ENCODE measurements at regions not wholly inside any gene's neighbourhood (a gene's known extent, or its start where the extent isn't known, plus 50 kb on each side); places are given as distances from the start of the nearest gene placed in this dataset.
"Not testable (repeated sequence)": the region's sequence is repeated elsewhere in the genome, so short reads cannot be mapped to it uniquely, and the experiment has no call there.

GRCh38 chr2:184993746-184994145 lies 395.4 kb downstream of the ZNF804A start:
- no peak for DNase-seq (ENCODE audit: low read depth)
- no peaks in the 10 kb centered on the region for H3K36me3 ChIP-seq (ENCODE audit: control insufficient read depth, insufficient read depth, low read length, severe bottlenecking)
- no peaks in the 10 kb centered on the region for H3K4me1 ChIP-seq (ENCODE audit: control insufficient read depth, insufficient read depth, low read length)
- H3K27me3 ChIP-seq (replicated peaks; ENCODE audit: control insufficient read depth, insufficient read depth, low read length) = no peaks in the 10 kb centered on the region
- peaks cover 13% of the 10 kb centered on the region for H3K9me3 ChIP-seq (ENCODE audit: control insufficient read depth, low read length)
- H3K9ac ChIP-seq (ENCODE audit: low read length) = no peak overlapping the region
- H3K4me3 ChIP-seq (ENCODE audit: low read length) = no peak overlapping the region

- Histone ChIP-seq H3K36me3 (ENCODE audit: control insufficient read depth, insufficient read depth, low read length, severe bottlenecking) (no peaks in the 10 kb centered on the region), H3K27me3 (replicated peaks; ENCODE audit: control insufficient read depth, insufficient read depth, low read length) (no peaks in the 10 kb centered on the region), H3K9me3 (ENCODE audit: control insufficient read depth, low read length) (peaks cover 27% of the 10 kb centered on the region), H3K9ac (ENCODE audit: low read length) (no peak overlapping the region), H3K4me1 (ENCODE audit: control insufficient read depth, insufficient read depth, low read length) (no peaks in the 10 kb centered on the region), H3K4me3 (ENCODE audit: low read length) (no peak overlapping the region)
- no peak for DNase-seq (ENCODE audit: low read depth)
Measured at GRCh38 chr2:185006481-185006880, 408.2 kb downstream of the ZNF804A start.

GRCh38 chr2:185012643-185013042 lies 414.3 kb downstream of the ZNF804A start:
- no peaks in the 10 kb centered on the region for H3K4me1 ChIP-seq (ENCODE audit: control insufficient read depth, insufficient read depth, low read length)
- no peak for DNase-seq (ENCODE audit: low read depth)
- H3K9me3 ChIP-seq (ENCODE audit: control insufficient read depth, low read length) = peaks cover 59% of the 10 kb centered on the region
- H3K9ac ChIP-seq (ENCODE audit: low read length) = no peak overlapping the region
- H3K27me3 ChIP-seq (replicated peaks; ENCODE audit: control insufficient read depth, insufficient read depth, low read length) = no peaks in the 10 kb centered on the region
- no peaks in the 10 kb centered on the region for H3K36me3 ChIP-seq (ENCODE audit: control insufficient read depth, insufficient read depth, low read length, severe bottlenecking)
- peak overlapping the region; percentile 33 for H3K4me3 ChIP-seq (ENCODE audit: low read length)

GRCh38 chr2:185014076-185014475 lies 415.7 kb downstream of the ZNF804A start:
- Histone ChIP-seq H3K4me1 (ENCODE audit: control insufficient read depth, insufficient read depth, low read length) (no peaks in the 10 kb centered on the region), H3K9ac (ENCODE audit: low read length) (no peak overlapping the region), H3K4me3 (ENCODE audit: low read length) (no peak overlapping the region), H3K27me3 (replicated peaks; ENCODE audit: control insufficient read depth, insufficient read depth, low read length) (no peaks in the 10 kb centered on the region), H3K36me3 (ENCODE audit: control insufficient read depth, insufficient read depth, low read length, severe bottlenecking) (no peaks in the 10 kb centered on the region), H3K9me3 (ENCODE audit: control insufficient read depth, low read length) (peaks cover 53% of the 10 kb centered on the region)
- DNase-seq (ENCODE audit: low read depth) = no peak

GRCh38 chr2:185025891-185026290 lies 427.6 kb downstream of the ZNF804A start:
- not testable (repeated sequence) for H3K4me1 ChIP-seq (ENCODE audit: control insufficient read depth, insufficient read depth, low read length); DNase-seq (ENCODE audit: low read depth); H3K9ac ChIP-seq (ENCODE audit: low read length); H3K4me3 ChIP-seq (ENCODE audit: low read length); H3K36me3 ChIP-seq (ENCODE audit: control insufficient read depth, insufficient read depth, low read length, severe bottlenecking); H3K27me3 ChIP-seq (replicated peaks; ENCODE audit: control insufficient read depth, insufficient read depth, low read length); H3K9me3 ChIP-seq (ENCODE audit: control insufficient read depth, low read length)

GRCh38 chr2:185035906-185036305 lies 437.6 kb downstream of the ZNF804A start:
- H3K9me3 ChIP-seq (ENCODE audit: control insufficient read depth, low read length) = peaks cover 7% of the 10 kb centered on the region
- no peak for DNase-seq (ENCODE audit: low read depth)
- no peak overlapping the region for H3K9ac ChIP-seq (ENCODE audit: low read length)
- H3K36me3 ChIP-seq (ENCODE audit: control insufficient read depth, insufficient read depth, low read length, severe bottlenecking) = no peaks in the 10 kb centered on the region
- H3K4me1 ChIP-seq (ENCODE audit: control insufficient read depth, insufficient read depth, low read length) = no peaks in the 10 kb centered on the region
- no peaks in the 10 kb centered on the region for H3K27me3 ChIP-seq (replicated peaks; ENCODE audit: control insufficient read depth, insufficient read depth, low read length)
- no peak overlapping the region for H3K4me3 ChIP-seq (ENCODE audit: low read length)

- Histone ChIP-seq H3K36me3 (ENCODE audit: control insufficient read depth, insufficient read depth, low read length, severe bottlenecking) (no peaks in the 10 kb centered on the region), H3K4me1 (ENCODE audit: control insufficient read depth, insufficient read depth, low read length) (no peaks in the 10 kb centered on the region), H3K4me3 (ENCODE audit: low read length) (no peak overlapping the region), H3K9me3 (ENCODE audit: control insufficient read depth, low read length) (peaks cover 33% of the 10 kb centered on the region), H3K9ac (ENCODE audit: low read length) (no peak overlapping the region), H3K27me3 (replicated peaks; ENCODE audit: control insufficient read depth, insufficient read depth, low read length) (no peaks in the 10 kb centered on the region)
- DNase-seq (ENCODE audit: low read depth) = no peak
Measured at GRCh38 chr2:185044323-185044874, 446.1 kb downstream of the ZNF804A start.

- no peak overlapping the region for H3K4me3 ChIP-seq (ENCODE audit: low read length)
- H3K9ac ChIP-seq (ENCODE audit: low read length) = no peak overlapping the region
- no peaks in the 10 kb centered on the region for H3K4me1 ChIP-seq (ENCODE audit: control insufficient read depth, insufficient read depth, low read length)
- no peak for DNase-seq (ENCODE audit: low read depth)
- no peaks in the 10 kb centered on the region for H3K27me3 ChIP-seq (replicated peaks; ENCODE audit: control insufficient read depth, insufficient read depth, low read length)
- H3K9me3 ChIP-seq (ENCODE audit: control insufficient read depth, low read length) = peaks cover 3% of the 10 kb centered on the region
- H3K36me3 ChIP-seq (ENCODE audit: control insufficient read depth, insufficient read depth, low read length, severe bottlenecking) = no peaks in the 10 kb centered on the region
Measured at GRCh38 chr2:185050804-185051203, 452.5 kb downstream of the ZNF804A start.

- Histone ChIP-seq H3K27me3 (replicated peaks; ENCODE audit: control insufficient read depth, insufficient read depth, low read length) (no peaks in the 10 kb centered on the region), H3K36me3 (ENCODE audit: control insufficient read depth, insufficient read depth, low read length, severe bottlenecking) (no peaks in the 10 kb centered on the region), H3K4me1 (ENCODE audit: control insufficient read depth, insufficient read depth, low read length) (no peaks in the 10 kb centered on the region), H3K9ac (ENCODE audit: low read length) (no peak overlapping the region), H3K4me3 (ENCODE audit: low read length) (no peak overlapping the region), H3K9me3 (ENCODE audit: control insufficient read depth, low read length) (no peaks in the 10 kb centered on the region)
- DNase-seq (ENCODE audit: low read depth) = no peak
Measured at GRCh38 chr2:185063761-185064160, 465.4 kb downstream of the ZNF804A start.

GRCh38 chr2:185066128-185066527 lies 467.8 kb downstream of the ZNF804A start:
- H3K36me3 ChIP-seq (ENCODE audit: control insufficient read depth, insufficient read depth, low read length, severe bottlenecking) = no peaks in the 10 kb centered on the region
- H3K9ac ChIP-seq (ENCODE audit: low read length) = no peak overlapping the region
- DNase-seq (ENCODE audit: low read depth) = no peak
- H3K9me3 ChIP-seq (ENCODE audit: control insufficient read depth, low read length) = no peaks in the 10 kb centered on the region
- no peak overlapping the region for H3K4me3 ChIP-seq (ENCODE audit: low read length)
- H3K27me3 ChIP-seq (replicated peaks; ENCODE audit: control insufficient read depth, insufficient read depth, low read length) = no peaks in the 10 kb centered on the region
- no peaks in the 10 kb centered on the region for H3K4me1 ChIP-seq (ENCODE audit: control insufficient read depth, insufficient read depth, low read length)

- H3K36me3 ChIP-seq (ENCODE audit: control insufficient read depth, insufficient read depth, low read length, severe bottlenecking) = no peaks in the 10 kb centered on the region
- no peaks in the 10 kb centered on the region for H3K4me1 ChIP-seq (ENCODE audit: control insufficient read depth, insufficient read depth, low read length)
- DNase-seq (ENCODE audit: low read depth) = no peak
- H3K27me3 ChIP-seq (replicated peaks; ENCODE audit: control insufficient read depth, insufficient read depth, low read length) = no peaks in the 10 kb centered on the region
- H3K9ac ChIP-seq (ENCODE audit: low read length) = no peak overlapping the region
- H3K4me3 ChIP-seq (ENCODE audit: low read length) = no peak overlapping the region
- H3K9me3 ChIP-seq (ENCODE audit: control insufficient read depth, low read length) = no peaks in the 10 kb centered on the region
Measured at GRCh38 chr2:185069107-185069506, 470.8 kb downstream of the ZNF804A start.

GRCh38 chr2:185074156-185074555 lies 475.8 kb downstream of the ZNF804A start:
- Histone ChIP-seq H3K4me1 (ENCODE audit: control insufficient read depth, insufficient read depth, low read length) (no peaks in the 10 kb centered on the region), H3K27me3 (replicated peaks; ENCODE audit: control insufficient read depth, insufficient read depth, low read length) (no peaks in the 10 kb centered on the region), H3K9me3 (ENCODE audit: control insufficient read depth, low read length) (no peaks in the 10 kb centered on the region), H3K36me3 (ENCODE audit: control insufficient read depth, insufficient read depth, low read length, severe bottlenecking) (no peaks in the 10 kb centered on the region), H3K9ac (ENCODE audit: low read length) (no peak overlapping the region), H3K4me3 (ENCODE audit: low read length) (no peak overlapping the region)
- no peak for DNase-seq (ENCODE audit: low read depth)
